Liver (tissue), 3 donors: ENCODE measurements at regions not wholly inside any gene's neighbourhood (a gene's known extent, or its start where the extent isn't known, plus 50 kb on each side); places are given as distances from the start of the nearest gene placed in this dataset.

Experiments used
- HNF4A ChIP-seq, 2 donors: conservative IDR thresholded peaks; 2 replicates each; pipeline ENCODE4 v1.6.1; 2016; ENCODE audit warnings: antibody characterized with exemption in 2 of 2, mild to moderate bottlenecking in 2 of 2
- HNF4G ChIP-seq: IDR thresholded peaks from 2 replicates; pipeline ENCODE4 v1.6.1; 2016; ENCODE audit warnings: antibody characterized with exemption
- MAX ChIP-seq: IDR thresholded peaks from 2 replicates; pipeline ENCODE4 v1.6.1; 2016; ENCODE audit warnings: antibody characterized with exemption
- NR2F2 ChIP-seq: IDR thresholded peaks from 2 replicates; pipeline ENCODE4 v1.6.1; 2016; ENCODE audit warnings: antibody characterized with exemption
- RAD21 ChIP-seq, 2 donors: IDR thresholded peaks; 2 replicates each; pipeline ENCODE4 v1.6.1; 2016; ENCODE audit warnings: antibody characterized with exemption in 2 of 2, mild to moderate bottlenecking in 2 of 2
- RXRA ChIP-seq, 2 donors: IDR thresholded peaks; 2 replicates each; pipeline ENCODE4 v1.6.1; 2017 to 2018; ENCODE audit warnings: antibody characterized with exemption in 2 of 2, mild to moderate bottlenecking in 1 of 2
- SP1 ChIP-seq: IDR thresholded peaks from 2 replicates; pipeline ENCODE4 v1.6.1; 2018; ENCODE audit warnings: antibody characterized with exemption, mild to moderate bottlenecking
- TAF1 ChIP-seq: conservative IDR thresholded peaks from 2 replicates; pipeline ENCODE4 v1.6.1; 2016; ENCODE audit warnings: antibody characterized with exemption, mild to moderate bottlenecking
- YY1 ChIP-seq: IDR thresholded peaks from 2 replicates; pipeline ENCODE4 v1.6.1; 2016; ENCODE audit warnings: antibody characterized with exemption, mild to moderate bottlenecking
- ZBTB33 ChIP-seq: IDR thresholded peaks from 2 replicates; pipeline ENCODE4 v1.6.1; 2016; ENCODE audit warnings: antibody characterized with exemption
- TF ChIP-seq, protein P1 (sequence below): fragments of 150-350 bp; IDR thresholded peaks from 2 replicates; pipeline ENCODE4 v1.5.1; 2017; ENCODE audit warnings: improper control_type of control experiment, low read depth, low read length; ENCODE audit not compliant: missing input control
- TF ChIP-seq, protein P2 (sequence below): IDR thresholded peaks from 2 replicates; pipeline ENCODE4 v1.6.1; 2016; ENCODE audit warnings: antibody characterized with exemption, mild to moderate bottlenecking
- TF ChIP-seq, protein P3 (sequence below): IDR thresholded peaks from 2 replicates; pipeline ENCODE4 v1.6.1; 2016; ENCODE audit warnings: antibody characterized with exemption
- donor health status: healthy.
- donor health status: healthy.

DNA sequence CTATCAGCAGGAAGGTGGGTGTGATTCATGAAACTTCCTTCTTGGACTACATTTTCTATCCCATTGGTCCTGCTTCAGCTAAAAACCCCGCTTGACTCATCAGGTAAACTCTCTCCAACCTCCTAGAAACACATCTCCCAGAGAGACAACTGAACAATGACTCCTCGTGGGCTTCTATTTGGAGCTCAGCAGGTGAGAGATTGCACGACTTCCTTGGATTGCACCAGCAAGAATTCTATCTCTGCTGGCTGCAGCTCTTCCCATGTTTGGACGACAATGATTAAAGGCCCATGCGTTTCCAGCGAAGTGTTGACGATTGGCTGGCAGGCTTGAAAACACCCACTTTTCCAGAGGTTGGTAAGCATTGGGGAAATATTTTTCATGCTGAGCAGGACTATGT lies 216.1 kb upstream of the NTM start:
- no peak for TF ChIP-seq TAF1
- TF ChIP-seq, protein P1, sequence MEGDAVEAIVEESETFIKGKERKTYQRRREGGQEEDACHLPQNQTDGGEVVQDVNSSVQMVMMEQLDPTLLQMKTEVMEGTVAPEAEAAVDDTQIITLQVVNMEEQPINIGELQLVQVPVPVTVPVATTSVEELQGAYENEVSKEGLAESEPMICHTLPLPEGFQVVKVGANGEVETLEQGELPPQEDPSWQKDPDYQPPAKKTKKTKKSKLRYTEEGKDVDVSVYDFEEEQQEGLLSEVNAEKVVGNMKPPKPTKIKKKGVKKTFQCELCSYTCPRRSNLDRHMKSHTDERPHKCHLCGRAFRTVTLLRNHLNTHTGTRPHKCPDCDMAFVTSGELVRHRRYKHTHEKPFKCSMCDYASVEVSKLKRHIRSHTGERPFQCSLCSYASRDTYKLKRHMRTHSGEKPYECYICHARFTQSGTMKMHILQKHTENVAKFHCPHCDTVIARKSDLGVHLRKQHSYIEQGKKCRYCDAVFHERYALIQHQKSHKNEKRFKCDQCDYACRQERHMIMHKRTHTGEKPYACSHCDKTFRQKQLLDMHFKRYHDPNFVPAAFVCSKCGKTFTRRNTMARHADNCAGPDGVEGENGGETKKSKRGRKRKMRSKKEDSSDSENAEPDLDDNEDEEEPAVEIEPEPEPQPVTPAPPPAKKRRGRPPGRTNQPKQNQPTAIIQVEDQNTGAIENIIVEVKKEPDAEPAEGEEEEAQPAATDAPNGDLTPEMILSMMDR = no peak
- TF ChIP-seq, protein P2, sequence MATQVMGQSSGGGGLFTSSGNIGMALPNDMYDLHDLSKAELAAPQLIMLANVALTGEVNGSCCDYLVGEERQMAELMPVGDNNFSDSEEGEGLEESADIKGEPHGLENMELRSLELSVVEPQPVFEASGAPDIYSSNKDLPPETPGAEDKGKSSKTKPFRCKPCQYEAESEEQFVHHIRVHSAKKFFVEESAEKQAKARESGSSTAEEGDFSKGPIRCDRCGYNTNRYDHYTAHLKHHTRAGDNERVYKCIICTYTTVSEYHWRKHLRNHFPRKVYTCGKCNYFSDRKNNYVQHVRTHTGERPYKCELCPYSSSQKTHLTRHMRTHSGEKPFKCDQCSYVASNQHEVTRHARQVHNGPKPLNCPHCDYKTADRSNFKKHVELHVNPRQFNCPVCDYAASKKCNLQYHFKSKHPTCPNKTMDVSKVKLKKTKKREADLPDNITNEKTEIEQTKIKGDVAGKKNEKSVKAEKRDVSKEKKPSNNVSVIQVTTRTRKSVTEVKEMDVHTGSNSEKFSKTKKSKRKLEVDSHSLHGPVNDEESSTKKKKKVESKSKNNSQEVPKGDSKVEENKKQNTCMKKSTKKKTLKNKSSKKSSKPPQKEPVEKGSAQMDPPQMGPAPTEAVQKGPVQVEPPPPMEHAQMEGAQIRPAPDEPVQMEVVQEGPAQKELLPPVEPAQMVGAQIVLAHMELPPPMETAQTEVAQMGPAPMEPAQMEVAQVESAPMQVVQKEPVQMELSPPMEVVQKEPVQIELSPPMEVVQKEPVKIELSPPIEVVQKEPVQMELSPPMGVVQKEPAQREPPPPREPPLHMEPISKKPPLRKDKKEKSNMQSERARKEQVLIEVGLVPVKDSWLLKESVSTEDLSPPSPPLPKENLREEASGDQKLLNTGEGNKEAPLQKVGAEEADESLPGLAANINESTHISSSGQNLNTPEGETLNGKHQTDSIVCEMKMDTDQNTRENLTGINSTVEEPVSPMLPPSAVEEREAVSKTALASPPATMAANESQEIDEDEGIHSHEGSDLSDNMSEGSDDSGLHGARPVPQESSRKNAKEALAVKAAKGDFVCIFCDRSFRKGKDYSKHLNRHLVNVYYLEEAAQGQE = no peak
- TF ChIP-seq MAX = no peak
- no peak for TF ChIP-seq RAD21 (IDR thresholded peaks at IDR 0.05)
- no peak for TF ChIP-seq RXRA (IDR thresholded peaks at IDR 0.05)
- TF ChIP-seq HNF4A (conservative IDR thresholded peaks at IDR 0.05) = no peak
- no peak for TF ChIP-seq YY1
- TF ChIP-seq NR2F2 = no peak
- TF ChIP-seq, protein P3, sequence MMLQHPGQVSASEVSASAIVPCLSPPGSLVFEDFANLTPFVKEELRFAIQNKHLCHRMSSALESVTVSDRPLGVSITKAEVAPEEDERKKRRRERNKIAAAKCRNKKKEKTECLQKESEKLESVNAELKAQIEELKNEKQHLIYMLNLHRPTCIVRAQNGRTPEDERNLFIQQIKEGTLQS = no peak
- no peak for TF ChIP-seq SP1
- no peak for TF ChIP-seq HNF4G
- TF ChIP-seq ZBTB33 = no peak
